ENCODE measurements at regions not wholly inside any gene's neighbourhood (a gene's known extent, or its start where the extent isn't known, plus 50 kb on each side); places are given as distances from the start of the nearest gene placed in this dataset.

- DNase-seq (no peak), ATAC-seq (no peak)
- Mint-ChIP-seq H3K9me3 (no peaks in the 10 kb centered on the region), H3K36me3 (ENCODE audit: insufficient read depth) (no peaks in the 10 kb centered on the region), H3K27me3 (ENCODE audit: low read depth) (peaks cover 20% of the 10 kb centered on the region), H3K4me3 (no peak overlapping the region), H3K4me1 (ENCODE audit: low read depth) (no peaks in the 10 kb centered on the region)
These were observed 181.2 kb upstream of the GALNT2 start for GRCh38 chr1:229885568-229886495.

- Mint-ChIP-seq H3K27me3 (ENCODE audit: low read depth) (peaks cover 20% of the 10 kb centered on the region), H3K4me3 (no peak overlapping the region), H3K4me1 (ENCODE audit: low read depth) (no peaks in the 10 kb centered on the region), H3K9me3 (no peaks in the 10 kb centered on the region), H3K36me3 (ENCODE audit: insufficient read depth) (no peaks in the 10 kb centered on the region)
- ATAC-seq (no peak), DNase-seq (no peak)
These were observed 180.4 kb upstream of the GALNT2 start for GRCh38 chr1:229886636-229887035.

GRCh38 chr1:229887043-229887822 is 179.8 kb upstream of the GALNT2 start:
- Mint-ChIP-seq H3K27me3 (ENCODE audit: low read depth) (peaks cover 23% of the 10 kb centered on the region), H3K36me3 (ENCODE audit: insufficient read depth) (no peaks in the 10 kb centered on the region), H3K4me1 (ENCODE audit: low read depth) (no peaks in the 10 kb centered on the region), H3K4me3 (no peak overlapping the region), H3K9me3 (no peaks in the 10 kb centered on the region)
- DNase-seq (no peak), ATAC-seq (no peak)

GRCh38 chr1:229888157-229888556 is 178.9 kb upstream of the GALNT2 start:
- no peak for ATAC-seq
- no peak for DNase-seq
- Mint-ChIP-seq H3K9me3 (no peaks in the 10 kb centered on the region), H3K4me1 (ENCODE audit: low read depth) (no peaks in the 10 kb centered on the region), H3K27me3 (ENCODE audit: low read depth) (peaks cover 17% of the 10 kb centered on the region), H3K36me3 (ENCODE audit: insufficient read depth) (no peaks in the 10 kb centered on the region), H3K4me3 (no peak overlapping the region)

- Mint-ChIP-seq H3K27me3 (ENCODE audit: low read depth) (peaks cover 15% of the 10 kb centered on the region), H3K4me3 (no peak overlapping the region), H3K4me1 (ENCODE audit: low read depth) (no peaks in the 10 kb centered on the region), H3K36me3 (ENCODE audit: insufficient read depth) (no peaks in the 10 kb centered on the region), H3K9me3 (no peaks in the 10 kb centered on the region)
- DNase-seq (no peak), ATAC-seq (no peak)
These were observed 178.5 kb upstream of the GALNT2 start for GRCh38 chr1:229888561-229889001.

GRCh38 chr1:229889031-229889517 is 178.0 kb upstream of the GALNT2 start:
- peaks cover 17% of the 10 kb centered on the region for H3K27me3 Mint-ChIP-seq (ENCODE audit: low read depth)
- no peaks in the 10 kb centered on the region for H3K9me3 Mint-ChIP-seq
- DNase-seq (no peak), ATAC-seq (no peak)
- H3K36me3 Mint-ChIP-seq (ENCODE audit: insufficient read depth), result no peaks in the 10 kb centered on the region
- H3K4me1 Mint-ChIP-seq (ENCODE audit: low read depth), result no peaks in the 10 kb centered on the region
- H3K4me3 Mint-ChIP-seq, result no peak overlapping the region

GRCh38 chr1:229891227-229891626 is 175.8 kb upstream of the GALNT2 start:
- no peaks in the 10 kb centered on the region for H3K36me3 Mint-ChIP-seq (ENCODE audit: insufficient read depth)
- DNase-seq (no peak), ATAC-seq (no peak)
- peaks cover 28% of the 10 kb centered on the region for H3K27me3 Mint-ChIP-seq (ENCODE audit: low read depth)
- H3K9me3 Mint-ChIP-seq, result no peaks in the 10 kb centered on the region
- no peak overlapping the region for H3K4me3 Mint-ChIP-seq
- no peaks in the 10 kb centered on the region for H3K4me1 Mint-ChIP-seq (ENCODE audit: low read depth)

GRCh38 chr1:229892515-229893117 is 174.4 kb upstream of the GALNT2 start:
- ATAC-seq (no peak), DNase-seq (no peak)
- no peaks in the 10 kb centered on the region for H3K36me3 Mint-ChIP-seq (ENCODE audit: insufficient read depth)
- H3K27me3 Mint-ChIP-seq (ENCODE audit: low read depth), result peaks cover 35% of the 10 kb centered on the region
- H3K4me3 Mint-ChIP-seq, result no peak overlapping the region
- H3K9me3 Mint-ChIP-seq, result no peaks in the 10 kb centered on the region
- no peaks in the 10 kb centered on the region for H3K4me1 Mint-ChIP-seq (ENCODE audit: low read depth)

- Mint-ChIP-seq H3K4me1 (ENCODE audit: low read depth) (no peaks in the 10 kb centered on the region), H3K4me3 (no peak overlapping the region), H3K36me3 (ENCODE audit: insufficient read depth) (no peaks in the 10 kb centered on the region), H3K27me3 (ENCODE audit: low read depth) (peaks cover 40% of the 10 kb centered on the region), H3K9me3 (no peaks in the 10 kb centered on the region)
- DNase-seq (no peak), ATAC-seq (no peak)
These were observed 173.1 kb upstream of the GALNT2 start for GRCh38 chr1:229893762-229894444.

- H3K4me1 Mint-ChIP-seq (ENCODE audit: low read depth), result no peaks in the 10 kb centered on the region
- H3K27me3 Mint-ChIP-seq (ENCODE audit: low read depth), result peaks cover 40% of the 10 kb centered on the region
- no peak for DNase-seq
- H3K9me3 Mint-ChIP-seq, result no peaks in the 10 kb centered on the region
- no peaks in the 10 kb centered on the region for H3K36me3 Mint-ChIP-seq (ENCODE audit: insufficient read depth)
- no peak overlapping the region for H3K4me3 Mint-ChIP-seq
- no peak for ATAC-seq
These were observed 172.5 kb upstream of the GALNT2 start for GRCh38 chr1:229894532-229894931.

GRCh38 chr1:229895605-229896004 is 171.4 kb upstream of the GALNT2 start:
- no peak for DNase-seq
- no peaks in the 10 kb centered on the region for H3K36me3 Mint-ChIP-seq (ENCODE audit: insufficient read depth)
- no peak for ATAC-seq
- H3K27me3 Mint-ChIP-seq (ENCODE audit: low read depth), result peaks cover 44% of the 10 kb centered on the region
- no peaks in the 10 kb centered on the region for H3K4me1 Mint-ChIP-seq (ENCODE audit: low read depth)
- no peaks in the 10 kb centered on the region for H3K9me3 Mint-ChIP-seq
- H3K4me3 Mint-ChIP-seq, result no peak overlapping the region

- DNase-seq (no peak), ATAC-seq (no peak)
- H3K4me3 Mint-ChIP-seq, result no peak overlapping the region
- H3K36me3 Mint-ChIP-seq (ENCODE audit: insufficient read depth), result no peaks in the 10 kb centered on the region
- H3K4me1 Mint-ChIP-seq (ENCODE audit: low read depth), result no peaks in the 10 kb centered on the region
- H3K9me3 Mint-ChIP-seq, result no peaks in the 10 kb centered on the region
- H3K27me3 Mint-ChIP-seq (ENCODE audit: low read depth), result peaks cover 46% of the 10 kb centered on the region
These were observed 170.7 kb upstream of the GALNT2 start for GRCh38 chr1:229896306-229896705.

- Mint-ChIP-seq H3K27me3 (ENCODE audit: low read depth) (peaks cover 48% of the 10 kb centered on the region), H3K9me3 (no peaks in the 10 kb centered on the region), H3K4me3 (no peak overlapping the region), H3K4me1 (ENCODE audit: low read depth) (no peaks in the 10 kb centered on the region), H3K36me3 (ENCODE audit: insufficient read depth) (no peaks in the 10 kb centered on the region)
- ATAC-seq, result no peak
- DNase-seq, result no peak
These were observed 170.2 kb upstream of the GALNT2 start for GRCh38 chr1:229896861-229897260.

- Mint-ChIP-seq H3K4me1 (ENCODE audit: low read depth) (no peaks in the 10 kb centered on the region), H3K36me3 (ENCODE audit: insufficient read depth) (no peaks in the 10 kb centered on the region), H3K27me3 (ENCODE audit: low read depth) (peaks cover 51% of the 10 kb centered on the region), H3K4me3 (no peak overlapping the region), H3K9me3 (no peaks in the 10 kb centered on the region)
- no peak for DNase-seq
- ATAC-seq, result no peak
These were observed 169.5 kb upstream of the GALNT2 start for GRCh38 chr1:229897501-229897900.

Measured in activated T-cell treated with anti-CD3 and anti-CD28 coated beads, Interleukin-2, amount 50 U/mL, for 4 hours (primary cell).